ENCODE measurements at regions not wholly inside any gene's neighbourhood (a gene's known extent, or its start where the extent isn't known, plus 50 kb on each side); places are given as distances from the start of the nearest gene placed in this dataset.

- DNase-seq (ENCODE audit: extremely low spot score, unreplicated experiment): no peak
- H3K27ac Mint-ChIP-seq (ENCODE audit: unreplicated experiment): no peak overlapping the region
- no peak for TF ChIP-seq CTCF (IDR thresholded peaks at IDR 0.05)
- H3K4me3 Mint-ChIP-seq (ENCODE audit: unreplicated experiment): no peak overlapping the region
- H3K4me1 Mint-ChIP-seq (ENCODE audit: unreplicated experiment): peaks cover 43% of the 10 kb centered on the region
- no peaks in the 10 kb centered on the region for H3K9me3 Mint-ChIP-seq (ENCODE audit: unreplicated experiment)
- H3K36me3 Mint-ChIP-seq (ENCODE audit: unreplicated experiment): no peaks in the 10 kb centered on the region
- H3K27me3 Mint-ChIP-seq (ENCODE audit: unreplicated experiment): no peaks in the 10 kb centered on the region
These were observed 106.7 kb upstream of the CDC42BPA start for GRCh38 chr1:227424953-227425352.

- Mint-ChIP-seq H3K36me3 (ENCODE audit: unreplicated experiment) (no peaks in the 10 kb centered on the region), H3K9me3 (ENCODE audit: unreplicated experiment) (no peaks in the 10 kb centered on the region), H3K4me1 (ENCODE audit: unreplicated experiment) (peaks cover 36% of the 10 kb centered on the region), H3K4me3 (ENCODE audit: unreplicated experiment) (no peak overlapping the region), H3K27me3 (ENCODE audit: unreplicated experiment) (no peaks in the 10 kb centered on the region), H3K27ac (ENCODE audit: unreplicated experiment) (no peak overlapping the region)
- no peak for DNase-seq (ENCODE audit: extremely low spot score, unreplicated experiment)
- no peak for TF ChIP-seq CTCF (IDR thresholded peaks at IDR 0.05)
These were observed 105.9 kb upstream of the CDC42BPA start for GRCh38 chr1:227424159-227424680.

GRCh38 chr1:227422581-227422980, 104.3 kb upstream of the CDC42BPA start:
- Mint-ChIP-seq H3K27me3 (ENCODE audit: unreplicated experiment) (no peaks in the 10 kb centered on the region), H3K27ac (ENCODE audit: unreplicated experiment) (no peak overlapping the region), H3K4me3 (ENCODE audit: unreplicated experiment) (no peak overlapping the region), H3K36me3 (ENCODE audit: unreplicated experiment) (no peaks in the 10 kb centered on the region), H3K9me3 (ENCODE audit: unreplicated experiment) (no peaks in the 10 kb centered on the region), H3K4me1 (ENCODE audit: unreplicated experiment) (peaks cover 28% of the 10 kb centered on the region)
- no peak for DNase-seq (ENCODE audit: extremely low spot score, unreplicated experiment)
- TF ChIP-seq CTCF (IDR thresholded peaks at IDR 0.05): no peak

GRCh38 chr1:227420147-227420546, 101.9 kb upstream of the CDC42BPA start:
- Mint-ChIP-seq H3K4me1 (ENCODE audit: unreplicated experiment) (peaks cover 44% of the 10 kb centered on the region), H3K4me3 (ENCODE audit: unreplicated experiment) (no peak overlapping the region), H3K27me3 (ENCODE audit: unreplicated experiment) (no peaks in the 10 kb centered on the region), H3K9me3 (ENCODE audit: unreplicated experiment) (no peaks in the 10 kb centered on the region), H3K36me3 (ENCODE audit: unreplicated experiment) (no peaks in the 10 kb centered on the region), H3K27ac (ENCODE audit: unreplicated experiment) (no peak overlapping the region)
- no peak for TF ChIP-seq CTCF (IDR thresholded peaks at IDR 0.05)
- DNase-seq (ENCODE audit: extremely low spot score, unreplicated experiment): no peak

DNA sequence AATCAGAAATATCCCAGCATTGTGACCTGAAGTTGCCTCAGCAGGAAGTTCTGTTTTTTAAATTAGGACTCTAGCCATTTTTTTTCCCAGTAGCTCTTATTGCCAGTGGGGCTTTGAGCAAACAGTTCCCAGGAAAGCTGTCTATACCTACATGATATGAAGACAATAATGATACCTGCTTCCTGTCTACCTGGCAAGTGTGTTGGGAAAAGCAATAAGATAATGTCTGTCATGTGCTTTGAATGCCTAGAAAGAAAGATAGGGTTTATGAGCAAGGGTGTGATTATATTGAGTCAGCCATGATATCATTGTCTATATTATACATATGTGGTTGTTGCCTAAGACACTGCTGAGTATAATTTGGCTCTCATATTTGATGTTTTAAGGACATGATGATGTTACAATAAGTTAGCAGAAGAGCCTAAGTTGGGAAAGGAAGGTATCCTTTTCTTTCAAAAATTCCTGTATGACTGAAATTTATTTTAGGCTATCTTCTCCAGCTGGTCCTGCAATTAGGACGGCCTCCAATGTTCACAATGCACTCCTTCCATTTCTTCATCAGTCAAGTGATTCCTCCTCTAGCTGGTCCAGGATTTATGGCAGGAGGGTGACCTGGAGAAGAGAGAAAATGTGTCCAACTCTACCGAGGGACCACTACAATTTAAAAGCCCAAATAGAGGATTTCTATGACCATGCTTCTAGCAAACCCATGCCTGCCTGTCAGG, 99.6 kb upstream of the CDC42BPA start:
- Mint-ChIP-seq H3K27ac (ENCODE audit: unreplicated experiment) (no peak overlapping the region), H3K4me3 (ENCODE audit: unreplicated experiment) (no peak overlapping the region), H3K9me3 (ENCODE audit: unreplicated experiment) (no peaks in the 10 kb centered on the region), H3K4me1 (ENCODE audit: unreplicated experiment) (peaks cover 43% of the 10 kb centered on the region), H3K27me3 (ENCODE audit: unreplicated experiment) (no peaks in the 10 kb centered on the region), H3K36me3 (ENCODE audit: unreplicated experiment) (no peaks in the 10 kb centered on the region)
- DNase-seq (ENCODE audit: extremely low spot score, unreplicated experiment): no peak
- no peak for TF ChIP-seq CTCF (IDR thresholded peaks at IDR 0.05)

Data from osteocyte (in vitro differentiated cells).